Karpas-422 (cell line): ENCODE measurements at regions not wholly inside any gene's neighbourhood (a gene's known extent, or its start where the extent isn't known, plus 50 kb on each side); places are given as distances from the start of the nearest gene placed in this dataset.

Experiments used
- DNase-seq: peaks from one replicate; pipeline ENCODE4 v3.0.0-alpha.2; 2015
- H2AFZ ChIP-seq: fragments of 200-600 bp; sonication (generic); 2 replicates; pipeline ENCODE4 v1.6.1; 2014; ENCODE audit warnings: antibody characterized with exemption, low read length, mixed read lengths
- H3K27ac ChIP-seq: fragments of 200-600 bp; sonication (generic); 2 replicates; pipeline ENCODE4 v1.5.1; 2014; ENCODE audit warnings: mild to moderate bottlenecking, low read length, moderate library complexity
- H3K27me3 ChIP-seq: fragments of 200-600 bp; sonication (generic); 2 replicates; pipeline ENCODE4 v1.6.1; 2014; ENCODE audit warnings: low read length, mixed read lengths
- H3K36me3 ChIP-seq: fragments of 200-600 bp; sonication (generic); 2 replicates; pipeline ENCODE4 v1.6.1; 2014; ENCODE audit warnings: low read length, mixed read lengths; ENCODE audit not compliant: insufficient read depth
- H3K4me1 ChIP-seq: fragments of 200-600 bp; sonication (generic); 2 replicates; pipeline ENCODE4 v1.6.1; 2014; ENCODE audit warnings: mild to moderate bottlenecking, low read length, mixed read lengths
- H3K4me2 ChIP-seq: fragments of 200-600 bp; sonication (generic); 2 replicates; pipeline ENCODE4 v1.6.1; 2014; ENCODE audit warnings: low read length, low read depth, mild to moderate bottlenecking; ENCODE audit not compliant: poor library complexity, severe bottlenecking
- H3K4me3 ChIP-seq: fragments of 200-600 bp; sonication (generic); 2 replicates; pipeline ENCODE4 v1.5.1; 2014; ENCODE audit warnings: mild to moderate bottlenecking, antibody characterized with exemption, low read length, mixed read lengths
- H3K79me2 ChIP-seq: fragments of 200-600 bp; sonication (generic); 2 replicates; pipeline ENCODE4 v1.6.1; 2014; ENCODE audit warnings: mild to moderate bottlenecking, low read length, mixed read lengths
- H3K9ac ChIP-seq: fragments of 200-600 bp; sonication (generic); 2 replicates; pipeline ENCODE4 v1.6.0; 2014; ENCODE audit warnings: low read length
- H3K9me2 ChIP-seq: fragments of 200-600 bp; sonication (generic), shearing (Covaris generic); replicated peaks from 2 replicates; pipeline ENCODE4 v1.6.0; 2014; ENCODE audit warnings: mild to moderate bottlenecking, low read length, moderate library complexity; ENCODE audit not compliant: insufficient read depth
- H3K9me3 ChIP-seq: fragments of 300-700, 200-600 bp; sonication (generic); 2 replicates; pipeline ENCODE4 v1.6.1; 2014; ENCODE audit warnings: low read length, mixed read lengths
- H4K20me1 ChIP-seq: fragments of 200-600 bp; sonication (generic); 2 replicates; pipeline ENCODE4 v1.6.1; 2014; ENCODE audit warnings: mild to moderate bottlenecking, antibody characterized with exemption, low read length, low read depth; ENCODE audit not compliant: insufficient read depth

GRCh38 chr7:21215307-21215706, 212.6 kb upstream of the SP4 start:
- Histone ChIP-seq H3K27ac (no peak overlapping the region), H3K4me3 (no peak overlapping the region), H3K9me2 (no peaks in the 10 kb centered on the region), H2AFZ (no peak overlapping the region), H4K20me1 (no peaks in the 10 kb centered on the region), H3K27me3 (no peaks in the 10 kb centered on the region), H3K9ac (no peak overlapping the region), H3K4me1 (no peaks in the 10 kb centered on the region), H3K79me2 (no peaks in the 10 kb centered on the region), H3K36me3 (no peaks in the 10 kb centered on the region), H3K4me2 (no peak overlapping the region), H3K9me3 (no peaks in the 10 kb centered on the region)
- DNase-seq: no peak

DNA sequence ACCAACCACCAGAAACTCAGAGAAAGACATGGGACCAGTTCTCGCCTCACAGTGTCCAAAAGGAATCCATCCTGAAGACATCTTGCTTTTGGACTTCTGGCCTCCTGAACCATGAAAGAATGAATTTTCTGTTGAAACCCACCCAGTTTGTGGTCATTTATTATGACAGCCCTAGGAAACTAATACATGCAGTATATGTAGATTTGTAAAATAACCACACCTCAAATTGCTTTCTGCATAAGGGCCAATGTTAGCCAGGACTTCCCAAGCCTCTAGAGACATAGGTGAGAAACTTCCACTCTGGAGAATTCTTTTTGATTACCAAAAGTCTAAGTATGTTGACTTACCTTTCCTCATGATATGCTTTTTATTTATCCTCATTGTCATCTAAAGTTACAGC, 210.5 kb upstream of the SP4 start:
- Histone ChIP-seq H3K9me2 (no peaks in the 10 kb centered on the region), H3K27me3 (no peaks in the 10 kb centered on the region), H3K36me3 (no peaks in the 10 kb centered on the region), H3K79me2 (no peaks in the 10 kb centered on the region), H3K4me2 (no peak overlapping the region), H3K27ac (no peak overlapping the region), H3K4me1 (no peaks in the 10 kb centered on the region), H3K4me3 (no peak overlapping the region), H3K9ac (no peak overlapping the region), H3K9me3 (no peaks in the 10 kb centered on the region), H4K20me1 (no peaks in the 10 kb centered on the region), H2AFZ (no peak overlapping the region)
- DNase-seq: no peak

DNA sequence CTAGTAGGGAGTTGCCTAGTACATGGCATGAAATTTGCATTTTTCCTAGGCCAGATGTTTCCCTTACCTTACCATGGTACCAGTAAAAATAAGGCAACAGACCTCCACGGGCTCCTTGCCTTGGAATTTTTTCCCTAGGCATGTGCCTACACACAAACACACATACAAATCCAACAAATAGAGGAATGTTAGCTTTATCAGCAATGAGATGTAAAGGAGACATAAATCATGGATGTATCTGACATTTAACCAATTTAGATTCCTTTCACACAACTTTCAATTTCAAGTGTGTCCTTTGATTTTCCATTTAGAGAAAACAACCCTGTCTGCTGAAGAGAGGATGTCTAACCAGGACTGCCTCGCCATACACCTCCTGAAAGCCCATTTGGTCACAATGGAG, 209.7 kb upstream of the SP4 start:
- Histone ChIP-seq H4K20me1 (no peaks in the 10 kb centered on the region), H3K27me3 (no peaks in the 10 kb centered on the region), H3K4me3 (no peak overlapping the region), H3K9ac (no peak overlapping the region), H3K9me2 (no peaks in the 10 kb centered on the region), H2AFZ (no peak overlapping the region), H3K36me3 (no peaks in the 10 kb centered on the region), H3K4me1 (no peaks in the 10 kb centered on the region), H3K27ac (no peak overlapping the region), H3K9me3 (no peaks in the 10 kb centered on the region), H3K79me2 (no peaks in the 10 kb centered on the region), H3K4me2 (no peak overlapping the region)
- DNase-seq: no peak

GRCh38 chr7:21221130-21221529, 206.8 kb upstream of the SP4 start:
- Histone ChIP-seq H3K9ac (no peak overlapping the region), H3K27ac (no peak overlapping the region), H3K9me2 (no peaks in the 10 kb centered on the region), H3K27me3 (no peaks in the 10 kb centered on the region), H2AFZ (no peak overlapping the region), H3K4me1 (no peaks in the 10 kb centered on the region), H3K4me3 (no peak overlapping the region), H3K4me2 (no peak overlapping the region), H3K79me2 (no peaks in the 10 kb centered on the region), H3K9me3 (no peaks in the 10 kb centered on the region), H4K20me1 (no peaks in the 10 kb centered on the region), H3K36me3 (no peaks in the 10 kb centered on the region)
- DNase-seq: no peak

DNA sequence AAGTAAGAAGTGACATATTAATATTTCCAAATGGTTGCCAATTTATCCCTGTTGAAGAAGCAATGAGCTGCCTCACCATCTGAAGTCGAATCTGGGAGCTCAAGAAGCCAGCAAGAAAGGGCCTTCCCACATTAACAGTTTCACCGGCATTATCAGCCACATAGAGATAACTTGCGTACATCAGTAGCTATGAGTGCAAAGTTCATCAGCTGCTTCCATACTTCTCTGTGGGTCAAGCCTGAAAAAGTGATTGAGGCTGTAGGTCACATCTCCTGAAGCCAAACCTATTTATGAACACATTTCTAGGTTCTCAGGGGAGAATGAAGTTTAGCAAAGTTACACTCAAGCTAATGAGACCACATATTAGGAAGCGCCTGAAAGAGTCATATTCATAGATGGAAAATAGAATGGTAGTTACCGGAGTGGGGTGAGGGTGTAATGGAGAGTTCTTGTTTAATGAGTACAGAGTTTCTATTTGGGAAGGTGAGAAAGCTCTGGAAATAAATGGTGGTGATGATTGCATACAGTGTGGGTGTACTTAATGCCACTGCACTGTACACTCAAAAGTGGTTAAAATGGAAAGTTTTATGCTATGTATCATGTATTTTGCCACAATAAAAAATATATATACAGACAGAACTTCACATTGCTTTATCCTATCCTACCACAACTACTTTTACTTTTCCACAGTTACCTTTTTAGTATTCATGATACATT, 189.3 kb upstream of the SP4 start:
- no peak overlapping the region for H3K4me3 ChIP-seq
- no peak overlapping the region for H3K27ac ChIP-seq
- H3K9me3 ChIP-seq: no peaks in the 10 kb centered on the region
- no peaks in the 10 kb centered on the region for H3K36me3 ChIP-seq
- no peak for DNase-seq
- H3K9me2 ChIP-seq: no peaks in the 10 kb centered on the region
- H2AFZ ChIP-seq: no peak overlapping the region
- H3K9ac ChIP-seq: no peak overlapping the region
- no peak overlapping the region for H3K4me2 ChIP-seq
- no peaks in the 10 kb centered on the region for H3K79me2 ChIP-seq
- H3K4me1 ChIP-seq: no peaks in the 10 kb centered on the region
- no peaks in the 10 kb centered on the region for H3K27me3 ChIP-seq
- H4K20me1 ChIP-seq: no peaks in the 10 kb centered on the region

GRCh38 chr7:21243265-21243664, 184.6 kb upstream of the SP4 start:
- no peaks in the 10 kb centered on the region for H4K20me1 ChIP-seq
- H3K4me1 ChIP-seq: no peaks in the 10 kb centered on the region

GRCh38 chr7:21251151-21251800, 176.6 kb upstream of the SP4 start:
- no peaks in the 10 kb centered on the region for H3K4me1 ChIP-seq
- no peaks in the 10 kb centered on the region for H3K79me2 ChIP-seq
- no peaks in the 10 kb centered on the region for H3K27me3 ChIP-seq
- H3K4me3 ChIP-seq: no peak overlapping the region
- H2AFZ ChIP-seq: no peak overlapping the region
- no peak overlapping the region for H3K4me2 ChIP-seq
- no peaks in the 10 kb centered on the region for H4K20me1 ChIP-seq
- no peak overlapping the region for H3K27ac ChIP-seq
- H3K36me3 ChIP-seq: no peaks in the 10 kb centered on the region
- no peaks in the 10 kb centered on the region for H3K9me3 ChIP-seq
- DNase-seq: no peak
- no peaks in the 10 kb centered on the region for H3K9me2 ChIP-seq
- no peak overlapping the region for H3K9ac ChIP-seq

More at GRCh38 chr7:21243265-21243664, 184.6 kb upstream of the SP4 start:
- Histone ChIP-seq H3K4me2 (no peak overlapping the region), H2AFZ (no peak overlapping the region), H3K36me3 (no peaks in the 10 kb centered on the region), H3K27me3 (no peaks in the 10 kb centered on the region), H3K9ac (no peak overlapping the region), H3K27ac (no peak overlapping the region), H3K79me2 (no peaks in the 10 kb centered on the region), H3K9me2 (no peaks in the 10 kb centered on the region), H3K9me3 (no peaks in the 10 kb centered on the region), H3K4me3 (no peak overlapping the region)
- no peak for DNase-seq

DNA sequence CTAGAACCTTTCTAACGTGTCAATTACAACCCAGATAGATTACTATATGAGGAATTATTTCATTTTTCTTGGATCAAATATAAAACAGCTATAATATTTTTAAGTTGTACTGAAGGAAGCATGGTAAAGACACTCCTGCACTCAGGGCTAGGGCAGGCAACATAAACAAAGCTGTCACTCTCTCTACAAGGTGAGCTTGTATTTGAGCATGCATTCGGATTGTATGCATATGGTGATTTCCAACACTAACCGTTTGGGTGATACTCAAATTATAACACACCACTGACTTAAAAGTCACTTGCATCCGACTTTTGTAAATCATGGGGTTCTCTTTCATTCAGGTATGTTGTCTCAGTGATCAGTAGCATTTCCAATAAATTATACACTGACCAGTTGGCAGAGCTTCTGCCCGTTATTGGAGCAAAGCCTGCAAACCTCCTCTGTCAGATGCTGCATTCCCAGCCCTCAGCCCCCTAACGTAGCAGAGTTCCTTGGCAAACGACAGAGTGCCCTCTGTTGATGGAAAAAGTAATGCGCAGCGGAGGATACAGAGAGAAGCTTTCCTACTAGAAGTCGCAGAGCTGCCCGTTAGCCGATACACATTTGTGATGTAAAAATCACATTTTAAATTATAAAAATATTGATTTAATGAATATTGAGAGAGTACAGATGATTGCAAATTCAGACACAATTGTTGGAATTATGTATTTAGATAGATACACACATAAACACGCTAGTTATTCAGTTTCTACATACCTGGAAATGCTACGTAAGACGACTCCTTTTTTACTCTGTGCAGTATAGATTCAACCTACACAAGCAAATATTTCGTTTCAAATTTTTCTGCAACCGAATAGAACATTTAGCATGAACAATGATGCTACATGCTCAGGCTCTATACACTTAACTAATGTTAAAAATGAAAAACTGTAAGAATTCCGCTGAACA, 173.9 kb upstream of the SP4 start:
- Histone ChIP-seq H3K9me3 (no peaks in the 10 kb centered on the region), H3K27ac (no peak overlapping the region), H3K4me3 (no peak overlapping the region), H3K9me2 (no peaks in the 10 kb centered on the region), H2AFZ (no peak overlapping the region), H4K20me1 (no peaks in the 10 kb centered on the region), H3K4me1 (no peaks in the 10 kb centered on the region), H3K9ac (no peak overlapping the region), H3K27me3 (no peaks in the 10 kb centered on the region), H3K4me2 (no peak overlapping the region), H3K36me3 (no peaks in the 10 kb centered on the region), H3K79me2 (no peaks in the 10 kb centered on the region)
- peak; percentile 63 for DNase-seq
